NCI-H1694 treated with DMSO at 0.1 percent for 48 hours (cell line): ENCODE measurements at regions not wholly inside any gene's neighbourhood (a gene's known extent, or its start where the extent isn't known, plus 50 kb on each side); places are given as distances from the start of the nearest gene placed in this dataset.

Experiments used
- DNase-seq: peaks from one replicate; lab custom pipeline; 2025; lab: John Stamatoyannopoulos, UW

GRCh38 chr13:40306817-40307216 lies 359.6 kb downstream of the FOXO1 start:
- DNase-seq: no peak

- DNase-seq: no peak
These were observed 356.6 kb downstream of the FOXO1 start for GRCh38 chr13:40309881-40310280.

- DNase-seq: peak; percentile 7
These were observed 354.9 kb downstream of the FOXO1 start for GRCh38 chr13:40311356-40312101.

- DNase-seq: no peak
These were observed 352.9 kb downstream of the FOXO1 start for GRCh38 chr13:40313269-40314200.

GRCh38 chr13:40315416-40316064 lies 350.9 kb downstream of the FOXO1 start:
- DNase-seq: no peak

GRCh38 chr13:40316301-40316700 lies 350.1 kb downstream of the FOXO1 start:
- no peak for DNase-seq

- DNase-seq: no peak
These were observed 348.5 kb downstream of the FOXO1 start for GRCh38 chr13:40317980-40318327.

- no peak for DNase-seq
These were observed 348.1 kb downstream of the FOXO1 start for GRCh38 chr13:40318366-40318765.

GRCh38 chr13:40319699-40320579 lies 346.5 kb downstream of the FOXO1 start:
- no peak for DNase-seq

GRCh38 chr13:40328091-40328490 lies 338.4 kb downstream of the FOXO1 start:
- no peak for DNase-seq

- DNase-seq: no peak
These were observed 336.5 kb downstream of the FOXO1 start for GRCh38 chr13:40329781-40330485.

GRCh38 chr13:40330950-40331349 lies 335.5 kb downstream of the FOXO1 start:
- DNase-seq: no peak

- no peak for DNase-seq
These were observed 334.6 kb downstream of the FOXO1 start for GRCh38 chr13:40331802-40332201.

GRCh38 chr13:40333226-40333625 lies 333.2 kb downstream of the FOXO1 start:
- DNase-seq: peak; percentile 10

- no peak for DNase-seq
These were observed 332.4 kb downstream of the FOXO1 start for GRCh38 chr13:40334031-40334430.

GRCh38 chr13:40334616-40335015 lies 331.8 kb downstream of the FOXO1 start:
- no peak for DNase-seq

GRCh38 chr13:40336228-40337221 lies 329.9 kb downstream of the FOXO1 start:
- DNase-seq: no peak

- no peak for DNase-seq
These were observed 328.8 kb downstream of the FOXO1 start for GRCh38 chr13:40337651-40338050.

- no peak for DNase-seq
These were observed 328.2 kb downstream of the FOXO1 start for GRCh38 chr13:40338217-40338616.
